ENCODE measurements at regions not wholly inside any gene's neighbourhood (a gene's known extent, or its start where the extent isn't known, plus 50 kb on each side); places are given as distances from the start of the nearest gene placed in this dataset.

DNA sequence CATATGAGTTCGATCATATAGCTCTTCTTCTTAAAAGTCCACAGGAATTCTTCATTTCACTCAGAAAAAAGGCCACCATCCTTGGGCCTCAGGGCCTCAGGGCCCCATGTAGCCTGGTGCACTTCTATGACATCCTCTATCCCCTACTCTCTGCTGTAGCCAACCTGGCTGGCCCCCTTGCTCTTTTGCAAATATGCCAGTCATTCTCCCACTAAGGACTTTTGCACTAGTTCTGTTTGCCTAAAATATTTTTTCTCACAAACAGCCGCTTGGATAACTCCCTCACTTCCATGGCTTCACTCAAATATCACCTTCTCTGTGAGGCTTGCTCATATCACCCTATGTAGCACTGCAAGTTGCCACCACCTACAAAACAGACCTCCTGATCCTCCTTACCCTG lies 604.7 kb upstream of the JAG1 start:
- Histone ChIP-seq H3K9me3 (replicated peaks; ENCODE audit: control insufficient read depth, insufficient read depth, low read length) (no peaks in the 10 kb centered on the region; the same call in 2 of the 3 replicates), H2AFZ (ENCODE audit: control insufficient read depth, low read depth, low read length) (no peak overlapping the region), H3K9ac (ENCODE audit: control insufficient read depth, insufficient read depth, low read length) (no peak overlapping the region), H3K27me3 (replicated peaks in 1 of 2; ENCODE audit: control insufficient read depth in 2 of 2, insufficient read depth in 2 of 2, low read length in 1 of 2) (no peaks in the 10 kb centered on the region), H3K4me3 (no peak overlapping the region), H3K79me2 (ENCODE audit: control insufficient read depth, insufficient read depth, low read length) (no peaks in the 10 kb centered on the region), H4K20me1 (ENCODE audit: control insufficient read depth, insufficient read depth) (no peaks in the 10 kb centered on the region), H3K36me3 (ENCODE audit: control insufficient read depth in 2 of 2, insufficient read depth in 2 of 2, low read length in 1 of 2) (no peaks in the 10 kb centered on the region), H3K4me1 (ENCODE audit: control insufficient read depth, insufficient read depth, low read length) (no peaks in the 10 kb centered on the region; the same call in 1 of the 2 replicates), H3K27ac (ENCODE audit: control insufficient read depth, insufficient read depth) (no peak overlapping the region), H3K4me2 (ENCODE audit: control insufficient read depth, insufficient read depth) (no peak overlapping the region)
- CTCF ChIA-PET = interaction anchor here (0.7 to 1.2 kb wide), 5 partner anchors 10 to 221 kb away, joined by 3 read pairs; no protein-coding TSS in a partner anchor
- 14% methylated on average over 2 of the region's 2 CpGs for WGBS (ENCODE audit: insufficient coverage, insufficient replicate concordance, low lambda C conversion rate, missing lambda C conversion rate)
- RAD21 ChIA-PET (ENCODE audit: unreplicated experiment) = interaction anchor here (0.6 to 1.9 kb wide), 4 partner anchors 18 to 726 kb away, joined by 3 to 8 read pairs (median 3); no protein-coding TSS in a partner anchor
- BruUV-seq (replicated peaks) = no TSS peak
- ATAC-seq (no peak), FAIRE-seq (no peak), DNase-seq (ENCODE audit: low read depth, low spot score) (no peak)
- no peak for TF ChIP-seq MEF2A (IDR thresholded peaks at IDR 0.05; ENCODE audit: insufficient read depth, low read depth, low read length)
- TF ChIP-seq BCL11A (IDR thresholded peaks at IDR 0.05; ENCODE audit: low read depth, low read length) = no peak
- TF ChIP-seq, protein P1, sequence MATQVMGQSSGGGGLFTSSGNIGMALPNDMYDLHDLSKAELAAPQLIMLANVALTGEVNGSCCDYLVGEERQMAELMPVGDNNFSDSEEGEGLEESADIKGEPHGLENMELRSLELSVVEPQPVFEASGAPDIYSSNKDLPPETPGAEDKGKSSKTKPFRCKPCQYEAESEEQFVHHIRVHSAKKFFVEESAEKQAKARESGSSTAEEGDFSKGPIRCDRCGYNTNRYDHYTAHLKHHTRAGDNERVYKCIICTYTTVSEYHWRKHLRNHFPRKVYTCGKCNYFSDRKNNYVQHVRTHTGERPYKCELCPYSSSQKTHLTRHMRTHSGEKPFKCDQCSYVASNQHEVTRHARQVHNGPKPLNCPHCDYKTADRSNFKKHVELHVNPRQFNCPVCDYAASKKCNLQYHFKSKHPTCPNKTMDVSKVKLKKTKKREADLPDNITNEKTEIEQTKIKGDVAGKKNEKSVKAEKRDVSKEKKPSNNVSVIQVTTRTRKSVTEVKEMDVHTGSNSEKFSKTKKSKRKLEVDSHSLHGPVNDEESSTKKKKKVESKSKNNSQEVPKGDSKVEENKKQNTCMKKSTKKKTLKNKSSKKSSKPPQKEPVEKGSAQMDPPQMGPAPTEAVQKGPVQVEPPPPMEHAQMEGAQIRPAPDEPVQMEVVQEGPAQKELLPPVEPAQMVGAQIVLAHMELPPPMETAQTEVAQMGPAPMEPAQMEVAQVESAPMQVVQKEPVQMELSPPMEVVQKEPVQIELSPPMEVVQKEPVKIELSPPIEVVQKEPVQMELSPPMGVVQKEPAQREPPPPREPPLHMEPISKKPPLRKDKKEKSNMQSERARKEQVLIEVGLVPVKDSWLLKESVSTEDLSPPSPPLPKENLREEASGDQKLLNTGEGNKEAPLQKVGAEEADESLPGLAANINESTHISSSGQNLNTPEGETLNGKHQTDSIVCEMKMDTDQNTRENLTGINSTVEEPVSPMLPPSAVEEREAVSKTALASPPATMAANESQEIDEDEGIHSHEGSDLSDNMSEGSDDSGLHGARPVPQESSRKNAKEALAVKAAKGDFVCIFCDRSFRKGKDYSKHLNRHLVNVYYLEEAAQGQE (IDR thresholded peaks at IDR 0.05; ENCODE audit: low read depth, low read length) = no peak
- no peak for TF ChIP-seq MXI1 (IDR thresholded peaks at IDR 0.05; ENCODE audit: low read depth, low read length)
- TF ChIP-seq, protein P2, sequence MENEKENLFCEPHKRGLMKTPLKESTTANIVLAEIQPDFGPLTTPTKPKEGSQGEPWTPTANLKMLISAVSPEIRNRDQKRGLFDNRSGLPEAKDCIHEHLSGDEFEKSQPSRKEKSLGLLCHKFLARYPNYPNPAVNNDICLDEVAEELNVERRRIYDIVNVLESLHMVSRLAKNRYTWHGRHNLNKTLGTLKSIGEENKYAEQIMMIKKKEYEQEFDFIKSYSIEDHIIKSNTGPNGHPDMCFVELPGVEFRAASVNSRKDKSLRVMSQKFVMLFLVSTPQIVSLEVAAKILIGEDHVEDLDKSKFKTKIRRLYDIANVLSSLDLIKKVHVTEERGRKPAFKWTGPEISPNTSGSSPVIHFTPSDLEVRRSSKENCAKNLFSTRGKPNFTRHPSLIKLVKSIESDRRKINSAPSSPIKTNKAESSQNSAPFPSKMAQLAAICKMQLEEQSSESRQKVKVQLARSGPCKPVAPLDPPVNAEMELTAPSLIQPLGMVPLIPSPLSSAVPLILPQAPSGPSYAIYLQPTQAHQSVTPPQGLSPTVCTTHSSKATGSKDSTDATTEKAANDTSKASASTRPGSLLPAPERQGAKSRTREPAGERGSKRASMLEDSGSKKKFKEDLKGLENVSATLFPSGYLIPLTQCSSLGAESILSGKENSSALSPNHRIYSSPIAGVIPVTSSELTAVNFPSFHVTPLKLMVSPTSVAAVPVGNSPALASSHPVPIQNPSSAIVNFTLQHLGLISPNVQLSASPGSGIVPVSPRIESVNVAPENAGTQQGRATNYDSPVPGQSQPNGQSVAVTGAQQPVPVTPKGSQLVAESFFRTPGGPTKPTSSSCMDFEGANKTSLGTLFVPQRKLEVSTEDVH (IDR thresholded peaks at IDR 0.05; ENCODE audit: low read depth, partially characterized antibody) = no peak
- POLR2A ChIA-PET = no interaction called here
- in situ Hi-C loops (cut with MboI) (loop anchor here (5.0 kb wide), 1 partner anchor 264 kb away; no protein-coding TSS in a partner anchor), intact Hi-C loops (cut with micrococcal nuclease; ENCODE audit: unreplicated experiment) (loop anchor here (10.0 kb wide), 1 partner anchor 414 kb away; no protein-coding TSS in a partner anchor)
- SMC1A ChIA-PET (ENCODE audit: uncharacterized antibody, unreplicated experiment) = interaction anchor here (0.8 to 4.0 kb wide), 5 partner anchors 11 to 265 kb away, joined by 3 to 18 read pairs (median 4); no protein-coding TSS in a partner anchor

Data from GM12878 (cell line).